ENCODE measurements at regions not wholly inside any gene's neighbourhood (a gene's known extent, or its start where the extent isn't known, plus 50 kb on each side); places are given as distances from the start of the nearest gene placed in this dataset.

- H3K27me3 Mint-ChIP-seq (ENCODE audit: low read depth, unreplicated experiment): no peaks in the 10 kb centered on the region
- DNase-seq (ENCODE audit: low read depth) (no peak), FAIRE-seq (no peak)
- H3K4me1 Mint-ChIP-seq (ENCODE audit: low read depth, unreplicated experiment): peaks cover 6% of the 10 kb centered on the region
- Histone ChIP-seq H3K4me2 (ENCODE audit: low read length) (no peak overlapping the region), H2AFZ (ENCODE audit: low read depth, low read length) (no peak overlapping the region), H3K79me2 (ENCODE audit: insufficient read depth, low read length) (no peaks in the 10 kb centered on the region), H4K20me1 (ENCODE audit: insufficient read depth, low read length) (no peaks in the 10 kb centered on the region), H3K27ac (ENCODE audit: low read depth, low read length) (no peak overlapping the region), H3K9ac (ENCODE audit: low read length) (no peak overlapping the region), H3K36me3 (ENCODE audit: insufficient read depth, low read length) (no peaks in the 10 kb centered on the region), H3K9me3 (ENCODE audit: insufficient read depth, low read depth, low read length) (no peaks in the 10 kb centered on the region), H3K4me1 (ENCODE audit: insufficient read depth, low read length) (no peaks in the 10 kb centered on the region), H3K27me3 (ENCODE audit: insufficient read depth, low read length) (no peaks in the 10 kb centered on the region), H3K4me3 (ENCODE audit: insufficient read depth, low read depth, low read length) (no peak overlapping the region)
- H3K9me3 Mint-ChIP-seq (ENCODE audit: unreplicated experiment): no peaks in the 10 kb centered on the region
- no peaks in the 10 kb centered on the region for H3K36me3 Mint-ChIP-seq (ENCODE audit: low read depth, unreplicated experiment)
- no peak overlapping the region for H3K4me3 Mint-ChIP-seq (ENCODE audit: unreplicated experiment)
- no peak for TF ChIP-seq EZH2 (IDR thresholded peaks at IDR 0.05; ENCODE audit: insufficient read depth, low read length)
- no peak for TF ChIP-seq CTCF (IDR thresholded peaks at IDR 0.05; ENCODE audit: insufficient read depth, low read depth, low read length)
- no peak overlapping the region for H3K27ac Mint-ChIP-seq (ENCODE audit: unreplicated experiment)
Measured at GRCh38 chr4:160927311-160927710, 1236.5 kb downstream of the FSTL5 start.

GRCh38 chr4:160928482-160928881 is 1235.3 kb downstream of the FSTL5 start:
- no peak overlapping the region for H3K4me3 Mint-ChIP-seq (ENCODE audit: unreplicated experiment)
- Histone ChIP-seq H3K4me2 (ENCODE audit: low read length) (no peak overlapping the region), H4K20me1 (ENCODE audit: insufficient read depth, low read length) (no peaks in the 10 kb centered on the region), H3K4me3 (ENCODE audit: insufficient read depth, low read depth, low read length) (no peak overlapping the region), H3K9me3 (ENCODE audit: insufficient read depth, low read depth, low read length) (no peaks in the 10 kb centered on the region), H3K27me3 (ENCODE audit: insufficient read depth, low read length) (no peaks in the 10 kb centered on the region), H3K4me1 (ENCODE audit: insufficient read depth, low read length) (no peaks in the 10 kb centered on the region), H3K36me3 (ENCODE audit: insufficient read depth, low read length) (no peaks in the 10 kb centered on the region), H3K27ac (ENCODE audit: low read depth, low read length) (no peak overlapping the region), H3K9ac (ENCODE audit: low read length) (no peak overlapping the region), H3K79me2 (ENCODE audit: insufficient read depth, low read length) (no peaks in the 10 kb centered on the region), H2AFZ (ENCODE audit: low read depth, low read length) (no peak overlapping the region)
- H3K36me3 Mint-ChIP-seq (ENCODE audit: low read depth, unreplicated experiment): no peaks in the 10 kb centered on the region
- no peaks in the 10 kb centered on the region for H3K27me3 Mint-ChIP-seq (ENCODE audit: low read depth, unreplicated experiment)
- H3K9me3 Mint-ChIP-seq (ENCODE audit: unreplicated experiment): no peaks in the 10 kb centered on the region
- DNase-seq (ENCODE audit: low read depth): no peak
- TF ChIP-seq EZH2 (IDR thresholded peaks at IDR 0.05; ENCODE audit: insufficient read depth, low read length): no peak
- TF ChIP-seq CTCF (IDR thresholded peaks at IDR 0.05; ENCODE audit: insufficient read depth, low read depth, low read length): no peak
- FAIRE-seq: no peak
- no peak overlapping the region for H3K27ac Mint-ChIP-seq (ENCODE audit: unreplicated experiment)
- peaks cover 6% of the 10 kb centered on the region for H3K4me1 Mint-ChIP-seq (ENCODE audit: low read depth, unreplicated experiment)

- Histone ChIP-seq H3K4me2 (ENCODE audit: low read length) (no peak overlapping the region), H3K36me3 (ENCODE audit: insufficient read depth, low read length) (no peaks in the 10 kb centered on the region), H4K20me1 (ENCODE audit: insufficient read depth, low read length) (no peaks in the 10 kb centered on the region), H3K27me3 (ENCODE audit: insufficient read depth, low read length) (no peaks in the 10 kb centered on the region), H3K9ac (ENCODE audit: low read length) (no peak overlapping the region), H3K4me3 (ENCODE audit: insufficient read depth, low read depth, low read length) (no peak overlapping the region), H2AFZ (ENCODE audit: low read depth, low read length) (no peak overlapping the region), H3K4me1 (ENCODE audit: insufficient read depth, low read length) (no peaks in the 10 kb centered on the region), H3K27ac (ENCODE audit: low read depth, low read length) (no peak overlapping the region), H3K9me3 (ENCODE audit: insufficient read depth, low read depth, low read length) (no peaks in the 10 kb centered on the region), H3K79me2 (ENCODE audit: insufficient read depth, low read length) (no peaks in the 10 kb centered on the region)
- TF ChIP-seq CTCF (IDR thresholded peaks at IDR 0.05; ENCODE audit: insufficient read depth, low read depth, low read length) (no peak), EZH2 (IDR thresholded peaks at IDR 0.05; ENCODE audit: insufficient read depth, low read length) (no peak)
- no peaks in the 10 kb centered on the region for H3K27me3 Mint-ChIP-seq (ENCODE audit: low read depth, unreplicated experiment)
- FAIRE-seq (no peak), DNase-seq (ENCODE audit: low read depth) (no peak)
- H3K4me3 Mint-ChIP-seq (ENCODE audit: unreplicated experiment): no peak overlapping the region
- no peaks in the 10 kb centered on the region for H3K36me3 Mint-ChIP-seq (ENCODE audit: low read depth, unreplicated experiment)
- H3K27ac Mint-ChIP-seq (ENCODE audit: unreplicated experiment): no peak overlapping the region
- no peaks in the 10 kb centered on the region for H3K4me1 Mint-ChIP-seq (ENCODE audit: low read depth, unreplicated experiment)
- no peaks in the 10 kb centered on the region for H3K9me3 Mint-ChIP-seq (ENCODE audit: unreplicated experiment)
Measured at GRCh38 chr4:160947653-160948052, 1216.1 kb downstream of the FSTL5 start.
